HG03045 (cell line): ENCODE measurements at regions not wholly inside any gene's neighbourhood (a gene's known extent, or its start where the extent isn't known, plus 50 kb on each side); places are given as distances from the start of the nearest gene placed in this dataset.

Experiments
- ATAC-seq: cut with Tn5 transposase; IDR thresholded peaks from one replicate; pipeline ENCODE4 v1.9.1; 2021; ENCODE audit warnings: mild to moderate bottlenecking, moderate library complexity; ENCODE audit not compliant: unreplicated experiment

- no peak for ATAC-seq
Observed at GRCh38 chr4:71269233-71269632, 69.6 kb upstream of the SLC4A4 start.

- ATAC-seq, result no peak
Observed at GRCh38 chr4:71270901-71271300, 67.9 kb upstream of the SLC4A4 start.

DNA sequence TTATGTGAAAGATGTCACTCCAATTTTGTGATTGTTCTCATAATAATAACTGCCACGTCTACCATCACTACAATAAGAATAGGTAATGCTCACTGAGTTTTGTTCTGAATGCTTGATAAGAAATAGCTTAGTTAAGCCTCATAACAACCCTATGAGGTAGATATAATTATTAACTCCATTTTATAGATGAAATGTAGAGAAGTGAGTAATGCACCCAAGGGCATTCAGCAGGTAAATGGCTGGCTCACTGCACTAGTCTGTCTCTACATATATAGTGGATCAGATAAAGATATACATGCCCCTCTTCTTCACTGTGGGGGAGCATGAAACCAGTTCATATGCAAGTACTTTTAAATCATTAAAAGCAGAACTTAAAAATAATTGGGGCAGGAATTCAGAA, 65.8 kb upstream of the SLC4A4 start:
- ATAC-seq, result no peak

DNA sequence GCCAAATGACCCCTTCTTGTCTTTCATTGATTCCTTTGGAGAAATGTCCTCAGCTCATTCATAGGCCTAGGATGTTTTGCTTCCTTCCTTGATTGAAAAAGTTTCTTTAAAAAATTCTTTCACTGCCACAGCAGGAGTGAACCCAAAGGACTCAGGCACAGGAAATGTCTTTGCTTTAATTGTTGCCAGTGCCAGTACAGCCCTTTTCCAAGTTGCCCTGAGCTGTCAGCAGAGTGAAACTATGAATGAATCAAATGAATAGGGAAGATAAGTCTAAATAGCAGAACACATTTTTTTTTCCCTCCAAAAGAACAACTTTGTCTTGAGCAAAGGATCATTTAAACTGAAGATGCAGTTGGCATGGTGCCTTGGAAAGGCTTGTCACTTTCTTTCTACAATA, 63.8 kb upstream of the SLC4A4 start:
- ATAC-seq, result no peak

GRCh38 chr4:71275570-71275969, 63.2 kb upstream of the SLC4A4 start:
- no peak for ATAC-seq

GRCh38 chr4:71277353-71277752, 61.5 kb upstream of the SLC4A4 start:
- ATAC-seq, result no peak

DNA sequence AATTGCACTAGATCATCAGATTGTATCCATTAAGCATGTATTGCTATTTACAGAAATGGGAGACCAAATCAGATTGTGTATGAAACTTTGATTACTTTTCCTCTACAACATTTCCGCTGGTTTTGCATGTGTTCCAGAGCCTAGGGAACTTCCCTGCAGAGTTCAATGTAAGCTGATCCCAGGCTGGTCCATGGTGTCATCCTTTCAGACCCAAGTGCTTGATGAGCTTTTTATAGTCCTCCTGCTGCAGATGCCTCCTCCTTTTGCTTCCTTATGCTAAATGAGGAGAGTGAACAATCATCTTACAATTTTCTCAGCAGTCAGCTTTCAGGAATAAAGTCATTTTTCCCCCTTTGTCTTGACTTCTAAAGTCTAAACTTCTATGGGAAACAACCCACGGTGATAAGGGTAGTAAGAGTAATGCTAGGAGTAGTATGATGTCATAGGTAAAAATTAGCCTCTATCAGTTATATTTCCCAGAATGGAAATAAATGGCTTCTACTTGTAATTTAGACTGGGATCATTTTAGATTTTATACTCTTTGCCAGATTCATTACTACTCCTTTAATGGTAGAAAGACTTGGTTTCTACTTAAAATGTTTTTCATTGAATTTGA, 55.1 kb upstream of the SLC4A4 start:
- ATAC-seq, result no peak

DNA sequence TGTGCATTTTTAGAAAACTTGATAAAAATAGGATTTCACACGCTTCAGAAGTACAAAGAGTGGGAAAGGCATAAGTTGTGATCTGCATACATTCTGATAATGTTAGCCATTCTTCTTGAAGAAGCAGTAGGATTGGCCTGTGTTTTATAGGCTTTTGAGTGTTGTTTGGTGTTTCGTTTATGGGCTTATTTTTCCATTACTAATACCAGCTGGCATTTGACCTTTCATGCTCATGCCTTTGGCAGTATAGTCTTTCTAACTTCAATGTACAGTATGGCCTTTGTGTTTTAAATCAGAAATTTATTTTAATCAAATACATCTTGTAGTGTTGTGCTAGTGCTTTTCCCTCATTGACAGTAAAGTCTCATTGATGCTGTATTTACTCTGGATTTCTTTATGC, 51.5 kb upstream of the SLC4A4 start:
- no peak for ATAC-seq

DNA sequence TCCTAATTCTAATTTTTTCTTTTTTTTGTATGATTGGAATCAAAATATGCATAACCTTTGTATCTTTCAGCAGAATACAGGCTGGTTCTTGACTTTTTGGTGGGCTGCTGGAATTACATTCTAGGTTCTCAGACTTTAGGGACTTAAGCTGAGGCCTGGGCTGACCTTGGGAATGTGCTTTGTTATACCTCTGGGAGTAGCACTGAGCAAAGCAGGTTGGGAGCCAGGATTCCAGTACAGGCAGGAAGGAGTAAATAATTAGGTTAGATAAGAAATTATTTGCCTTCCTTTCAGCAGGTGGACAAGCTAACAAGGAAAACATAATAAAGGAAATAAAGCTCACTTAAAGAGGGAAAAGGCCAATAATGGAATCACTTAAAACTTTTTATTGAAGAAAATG, 49.9 kb upstream of the SLC4A4 start:
- no peak for ATAC-seq
